HEK293T (cell line): ENCODE measurements at regions not wholly inside any gene's neighbourhood (a gene's known extent, or its start where the extent isn't known, plus 50 kb on each side); places are given as distances from the start of the nearest gene placed in this dataset.

Source experiments
- ARNT ChIP-seq: fragments of 450-650 bp; IDR thresholded peaks from 2 replicates; pipeline ENCODE4 v1.6.1; 2017; ENCODE audit warnings: mild to moderate bottlenecking
- BHLHE40 ChIP-seq: fragments of 450-650 bp; IDR thresholded peaks from 2 replicates; pipeline ENCODE4 v1.6.1; 2016; ENCODE audit warnings: mild to moderate bottlenecking, moderate library complexity, borderline replicate concordance
- CTBP1 ChIP-seq: fragments of 450-650 bp; IDR thresholded peaks from 2 replicates; pipeline ENCODE4 v1.6.1; 2016; ENCODE audit warnings: borderline replicate concordance
- ELF4 ChIP-seq: fragments of 450-650 bp; IDR thresholded peaks from 2 replicates; pipeline ENCODE4 v1.6.1; 2017; ENCODE audit warnings: antibody characterized with exemption
- FOXA1 ChIP-seq: fragments of 450-650 bp; IDR thresholded peaks from 2 replicates; pipeline ENCODE4 v1.6.1; 2016; ENCODE audit warnings: mild to moderate bottlenecking
- FOXM1 ChIP-seq: fragments of 450-650 bp; IDR thresholded peaks from 2 replicates; pipeline ENCODE4 v1.6.1; 2017; ENCODE audit warnings: mild to moderate bottlenecking, borderline replicate concordance
- HDGF ChIP-seq: fragments of 450-650 bp; IDR thresholded peaks from 2 replicates; pipeline ENCODE4 v1.6.1; 2017; ENCODE audit warnings: antibody characterized with exemption, borderline replicate concordance
- L3MBTL2 ChIP-seq: fragments of 450-650 bp; conservative IDR thresholded peaks from 2 replicates; pipeline ENCODE4 v1.6.1; 2016; ENCODE audit warnings: mild to moderate bottlenecking
- LEF1 ChIP-seq: fragments of 450-650 bp; IDR thresholded peaks from 2 replicates; pipeline ENCODE4 v1.6.1; 2017; ENCODE audit warnings: mild to moderate bottlenecking, borderline replicate concordance
- NFRKB ChIP-seq: fragments of 450-650 bp; IDR thresholded peaks from 2 replicates; pipeline ENCODE4 v1.6.1; 2016; ENCODE audit warnings: mild to moderate bottlenecking, moderate library complexity
- SP1 ChIP-seq: fragments of 450-650 bp; IDR thresholded peaks from 2 replicates; pipeline ENCODE4 v1.6.1; 2017
- TARDBP ChIP-seq: fragments of 450-650 bp; IDR thresholded peaks from 2 replicates; pipeline ENCODE4 v1.6.1; 2016
- ZNF384 ChIP-seq: fragments of 450-650 bp; IDR thresholded peaks from 2 replicates; pipeline ENCODE4 v1.6.1; 2016
- TF ChIP-seq, protein P1 (sequence below): fragments of 450-650 bp; IDR thresholded peaks from 2 replicates; pipeline ENCODE4 v1.6.1; 2016

DNA sequence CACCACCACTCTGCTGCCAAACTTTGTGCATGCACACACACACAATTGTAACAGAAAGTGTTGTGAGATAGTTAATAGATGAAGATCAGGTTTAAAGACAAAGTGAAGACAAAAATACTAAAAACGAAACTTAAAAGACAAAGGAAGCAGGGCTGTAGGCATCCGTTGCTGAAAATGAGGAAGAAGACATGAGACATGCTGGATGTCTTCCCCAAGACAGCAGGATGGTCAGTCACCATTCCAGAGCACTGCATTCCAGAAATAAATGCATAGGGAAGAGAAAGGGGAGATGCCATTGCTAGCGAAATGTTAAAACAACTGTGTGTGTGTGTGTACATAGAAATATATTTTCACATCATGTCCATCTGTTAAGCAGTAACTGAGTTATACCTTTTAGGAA, 520.1 kb downstream of the SUCLA2 start:
- TF ChIP-seq SP1, result no peak
- TF ChIP-seq CTBP1, result no peak
- TF ChIP-seq ELF4, result no peak
- no peak for TF ChIP-seq ARNT
- TF ChIP-seq LEF1, result no peak
- TF ChIP-seq, protein P1, sequence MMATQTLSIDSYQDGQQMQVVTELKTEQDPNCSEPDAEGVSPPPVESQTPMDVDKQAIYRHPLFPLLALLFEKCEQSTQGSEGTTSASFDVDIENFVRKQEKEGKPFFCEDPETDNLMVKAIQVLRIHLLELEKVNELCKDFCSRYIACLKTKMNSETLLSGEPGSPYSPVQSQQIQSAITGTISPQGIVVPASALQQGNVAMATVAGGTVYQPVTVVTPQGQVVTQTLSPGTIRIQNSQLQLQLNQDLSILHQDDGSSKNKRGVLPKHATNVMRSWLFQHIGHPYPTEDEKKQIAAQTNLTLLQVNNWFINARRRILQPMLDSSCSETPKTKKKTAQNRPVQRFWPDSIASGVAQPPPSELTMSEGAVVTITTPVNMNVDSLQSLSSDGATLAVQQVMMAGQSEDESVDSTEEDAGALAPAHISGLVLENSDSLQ, result no peak
- no peak for TF ChIP-seq NFRKB
- TF ChIP-seq BHLHE40, result no peak
- TF ChIP-seq ZNF384, result no peak
- no peak for TF ChIP-seq FOXM1
- no peak for TF ChIP-seq TARDBP
- no peak for TF ChIP-seq L3MBTL2
- TF ChIP-seq HDGF, result no peak
- TF ChIP-seq FOXA1, result no peak
